Renal cortical epithelial cell (primary cell): ENCODE measurements at regions not wholly inside any gene's neighbourhood (a gene's known extent, or its start where the extent isn't known, plus 50 kb on each side); places are given as distances from the start of the nearest gene placed in this dataset.

Source experiments
- DNase-seq: peaks from one replicate; pipeline ENCODE4 v3.0.0-alpha.2; 2011; ENCODE audit warnings: low read depth

DNA sequence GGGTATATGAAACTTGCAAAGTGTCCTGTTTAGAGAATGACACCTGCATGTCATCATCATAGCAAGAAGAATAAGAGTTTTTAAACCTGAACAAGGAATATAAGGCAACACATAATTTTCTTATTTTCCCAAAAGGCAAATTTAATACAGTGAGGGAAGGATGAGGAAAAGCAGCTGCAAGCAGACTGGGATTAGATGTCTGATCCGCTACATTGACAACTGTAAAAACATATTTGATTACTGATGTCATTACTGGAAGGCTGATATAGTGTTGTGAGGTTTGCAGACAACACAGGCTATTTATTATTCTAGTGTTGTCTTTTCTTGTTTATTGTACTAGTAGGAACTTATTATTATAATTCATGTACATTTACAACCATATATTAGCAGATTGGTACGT lies 528.7 kb downstream of the ZIC1 start:
- DNase-seq = no peak

DNA sequence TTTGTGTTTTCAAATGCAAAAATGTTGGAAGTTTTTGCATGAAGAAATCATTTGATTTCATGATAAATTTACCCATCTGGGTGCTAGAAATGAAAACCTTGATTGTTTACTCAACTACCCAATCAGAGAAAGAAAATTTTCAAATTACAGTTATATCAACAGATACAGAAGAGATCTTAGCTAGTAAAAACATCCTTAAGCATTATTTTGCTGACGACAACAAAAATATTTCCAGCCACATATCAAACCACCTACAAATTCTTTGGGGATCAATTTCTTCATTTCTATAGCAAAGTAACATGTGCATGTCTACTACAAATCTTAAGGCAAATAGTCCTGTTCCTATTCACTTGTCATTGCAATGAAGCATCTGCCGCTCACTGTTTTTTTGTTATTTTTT lies 530.3 kb downstream of the ZIC1 start:
- DNase-seq = no peak

DNA sequence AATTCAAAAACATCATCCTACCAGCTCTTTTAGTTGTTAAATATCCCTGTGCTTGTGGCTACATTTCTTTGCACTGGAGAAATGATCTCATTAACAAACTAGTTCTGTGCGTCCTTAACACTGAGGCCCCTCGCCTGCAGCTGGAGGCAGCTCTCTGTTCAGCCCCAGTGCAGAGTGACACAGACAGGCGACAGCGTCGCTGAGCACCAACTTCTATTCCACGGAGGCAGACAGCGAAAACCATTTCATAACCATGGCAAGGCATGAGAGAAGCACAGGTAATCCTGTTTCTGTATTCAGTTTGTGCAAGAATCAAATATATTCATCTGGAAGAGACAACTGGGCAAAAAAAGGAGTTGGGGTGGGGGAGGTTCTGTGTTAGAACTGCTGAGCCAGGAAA lies 530.7 kb downstream of the ZIC1 start:
- no peak for DNase-seq

DNA sequence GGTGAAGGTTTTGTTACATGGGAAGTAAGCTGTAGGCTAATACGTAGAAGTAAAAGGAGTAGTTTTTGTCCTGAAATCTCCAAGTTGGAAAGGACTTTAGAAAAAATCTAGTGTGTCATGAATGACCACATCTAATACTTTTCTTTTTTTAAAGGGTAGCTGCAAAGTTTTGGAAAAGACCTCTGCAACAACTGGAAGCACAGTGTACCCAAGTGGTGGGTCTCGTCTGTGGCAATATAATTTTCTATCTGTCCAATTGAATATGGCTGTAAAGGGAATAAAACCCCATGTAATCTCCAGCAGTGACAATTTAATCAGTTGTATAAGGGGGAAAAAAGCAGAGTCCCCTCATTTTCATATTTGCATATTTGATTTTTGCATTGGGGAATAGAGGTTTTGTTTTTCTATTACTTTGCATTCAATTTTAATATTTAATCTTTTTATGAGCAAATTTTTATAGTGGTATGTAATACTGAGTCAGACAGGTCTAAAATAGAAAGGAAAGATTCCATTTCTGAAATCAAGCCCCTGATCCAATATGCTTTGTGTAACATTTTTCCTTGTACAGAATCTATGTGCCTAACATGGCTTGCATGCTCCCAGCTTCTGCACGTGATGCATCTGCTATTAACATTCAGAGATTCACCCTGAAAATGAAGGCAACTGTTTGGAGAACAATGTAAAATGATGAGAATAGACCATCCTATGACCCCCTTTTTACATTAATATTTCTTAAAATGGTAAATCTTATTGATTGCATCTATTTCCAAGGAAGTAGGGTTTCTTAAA lies 531.4 kb downstream of the ZIC1 start:
- DNase-seq = no peak

DNA sequence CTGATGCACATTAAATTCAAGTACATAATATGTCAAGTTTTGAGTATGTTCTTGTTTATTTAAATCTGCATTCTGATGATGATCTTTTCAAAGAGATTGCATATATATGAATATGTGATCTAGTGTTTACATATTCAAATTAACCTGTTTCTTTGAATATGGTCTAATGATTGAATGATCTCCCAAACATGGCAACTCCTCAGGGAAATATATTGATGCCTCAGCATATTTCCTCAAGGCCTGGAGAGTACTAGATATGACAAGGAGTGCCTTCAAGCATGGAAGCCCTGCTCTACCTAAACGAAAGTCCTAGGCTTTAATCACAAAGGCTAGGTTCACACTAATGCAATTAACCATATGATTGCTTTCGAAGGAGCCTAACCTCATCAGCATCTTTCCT lies 532.8 kb downstream of the ZIC1 start:
- no peak for DNase-seq

DNA sequence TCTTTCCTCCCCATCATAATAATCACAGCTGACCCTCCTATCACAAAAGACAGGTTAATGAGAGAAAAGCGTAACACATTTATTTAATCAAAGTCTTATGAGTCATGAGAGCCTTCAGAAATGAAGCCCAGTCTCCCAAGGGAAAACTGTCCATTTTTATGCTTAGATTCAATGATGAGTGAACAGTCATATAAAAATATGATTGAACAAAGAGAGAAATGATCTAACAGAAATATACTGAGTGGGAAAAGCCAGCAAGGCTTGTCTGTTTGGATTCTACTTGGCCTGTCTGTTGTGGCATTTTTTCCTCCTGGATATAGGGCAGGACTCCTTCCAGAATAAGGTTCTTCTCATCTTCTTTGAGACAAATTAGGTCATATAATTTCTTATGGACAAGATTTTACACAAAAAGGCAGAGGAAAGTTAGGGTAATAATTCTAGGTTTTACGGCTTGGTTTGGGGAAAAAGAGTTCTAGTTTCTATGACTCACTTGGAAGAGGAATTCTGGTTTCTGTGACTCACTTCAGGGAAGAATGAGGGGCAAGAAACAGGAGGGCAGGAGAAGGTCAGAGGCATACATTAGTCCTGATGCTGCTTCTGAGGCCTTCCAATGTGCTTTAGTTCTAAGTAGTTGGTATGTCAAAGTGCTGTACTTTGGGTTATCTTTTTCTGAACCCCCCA lies 534.2 kb downstream of the ZIC1 start:
- peak; percentile 94 for DNase-seq

DNA sequence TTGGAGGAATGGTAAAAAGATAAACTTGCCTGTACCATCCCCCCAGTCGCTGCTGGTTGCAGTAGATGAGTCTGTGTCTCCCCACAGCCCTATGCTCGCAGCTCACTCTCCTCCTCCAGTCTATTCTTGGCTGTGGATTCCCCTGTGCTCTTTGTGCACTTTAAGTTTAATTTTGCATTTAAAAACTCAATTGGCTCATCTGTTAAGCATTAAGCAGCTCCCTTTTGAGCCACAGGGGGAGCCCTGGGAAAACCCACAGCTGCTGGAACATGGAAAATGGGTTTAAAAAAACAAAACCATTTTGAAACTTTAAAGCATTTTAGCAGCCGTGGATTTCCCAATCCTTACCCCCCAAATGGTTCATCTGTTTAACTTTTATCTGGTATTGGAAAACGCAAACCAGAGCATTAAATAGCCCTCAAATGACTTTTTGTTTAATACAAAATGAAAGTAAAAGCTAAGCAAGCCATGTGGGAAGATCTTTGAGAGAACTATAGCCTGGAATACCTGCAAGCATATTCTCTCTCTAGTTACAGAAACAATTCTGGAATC lies 536.9 kb downstream of the ZIC1 start:
- peak; percentile 92 for DNase-seq

DNA sequence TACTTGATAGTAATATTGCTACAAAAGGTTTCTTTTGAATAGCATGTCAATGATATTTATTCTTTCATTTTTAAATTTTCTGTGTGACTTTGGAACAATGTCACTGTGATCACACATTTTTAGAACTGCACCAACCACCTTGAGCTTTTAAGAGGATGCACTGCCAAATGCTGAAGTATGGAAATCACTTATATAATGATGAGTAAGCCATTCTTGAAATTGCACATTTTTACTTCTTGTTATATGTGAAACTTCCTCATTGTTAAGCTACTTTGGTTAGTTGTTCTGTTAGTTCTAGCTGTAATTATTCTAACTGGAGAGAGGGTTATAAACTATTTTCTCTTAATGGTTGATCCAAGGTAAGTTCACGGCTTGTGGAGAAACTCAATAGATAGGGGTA lies 547.5 kb downstream of the ZIC1 start:
- DNase-seq = no peak

DNA sequence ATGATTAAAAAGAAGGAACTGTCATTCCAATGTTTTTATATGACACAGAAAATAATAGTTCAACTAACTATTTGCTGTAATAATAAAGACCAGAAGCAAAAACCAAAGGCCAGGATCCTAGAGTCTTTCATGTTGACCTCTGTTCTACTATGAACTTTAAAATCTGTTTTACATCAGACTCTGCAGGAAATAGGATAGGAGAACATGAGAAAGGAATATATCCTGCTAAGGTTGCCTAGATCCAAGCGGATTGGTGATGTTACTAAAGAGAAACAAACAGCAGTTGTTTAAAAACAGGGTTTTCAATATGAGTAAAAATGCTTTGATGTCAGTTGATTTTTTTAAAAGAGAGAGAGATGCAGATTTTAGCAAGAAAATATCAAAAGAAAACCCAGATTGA lies 549.6 kb downstream of the ZIC1 start:
- DNase-seq = no peak

DNA sequence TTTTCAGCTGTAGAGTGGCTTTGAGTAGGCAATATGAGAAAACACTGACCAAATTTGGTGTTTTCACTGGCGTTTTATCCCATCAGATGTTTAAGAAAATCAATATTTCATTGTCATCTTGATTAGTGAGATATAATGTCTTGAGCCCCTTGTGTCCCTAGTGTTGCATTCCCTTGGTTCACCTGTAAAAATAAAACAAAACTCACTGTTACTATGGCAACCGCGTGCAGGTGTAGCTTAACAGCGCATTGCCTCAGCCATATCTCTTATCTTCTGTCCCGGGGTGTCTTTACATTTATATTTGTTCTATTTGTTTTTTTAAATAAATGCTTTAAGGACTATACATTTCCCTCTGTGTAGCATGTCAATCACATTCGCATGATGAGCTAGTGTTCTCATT lies 551.6 kb downstream of the ZIC1 start:
- no peak for DNase-seq

DNA sequence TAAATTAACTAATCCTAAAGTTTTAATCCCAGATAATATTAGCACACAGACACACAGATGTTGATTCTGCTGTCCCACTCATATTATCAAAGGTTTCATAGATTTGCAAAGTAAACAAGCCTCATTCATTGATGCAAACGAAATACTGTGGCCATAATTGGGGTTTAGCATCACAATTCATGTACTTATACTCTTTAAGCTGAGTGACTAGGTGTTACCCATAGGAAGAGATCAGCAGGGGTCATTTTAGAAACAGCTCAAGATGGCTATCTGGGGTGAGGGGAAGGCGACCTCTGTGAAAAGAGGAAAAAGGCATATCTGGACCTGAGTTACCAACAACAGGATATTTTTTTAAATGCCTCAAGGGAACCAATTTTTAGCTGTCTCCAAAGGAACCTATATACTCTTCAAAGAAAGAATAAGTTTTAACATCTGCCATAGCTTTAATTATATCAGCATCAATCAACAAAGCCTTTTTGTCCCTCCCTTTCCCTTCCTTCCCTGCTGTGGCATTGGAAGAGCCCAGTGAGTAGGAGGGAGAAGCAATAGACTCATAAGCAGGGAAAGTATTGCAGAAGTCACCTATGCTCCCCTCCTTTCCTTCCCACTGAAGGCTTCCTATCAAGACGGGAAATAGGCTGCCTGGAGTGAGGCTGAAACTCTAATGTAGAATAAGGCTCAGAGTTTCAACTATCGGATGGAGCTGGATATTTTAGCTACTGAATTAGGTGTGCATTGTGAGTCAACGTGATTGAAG lies 553.4 kb downstream of the ZIC1 start:
- DNase-seq = no peak

DNA sequence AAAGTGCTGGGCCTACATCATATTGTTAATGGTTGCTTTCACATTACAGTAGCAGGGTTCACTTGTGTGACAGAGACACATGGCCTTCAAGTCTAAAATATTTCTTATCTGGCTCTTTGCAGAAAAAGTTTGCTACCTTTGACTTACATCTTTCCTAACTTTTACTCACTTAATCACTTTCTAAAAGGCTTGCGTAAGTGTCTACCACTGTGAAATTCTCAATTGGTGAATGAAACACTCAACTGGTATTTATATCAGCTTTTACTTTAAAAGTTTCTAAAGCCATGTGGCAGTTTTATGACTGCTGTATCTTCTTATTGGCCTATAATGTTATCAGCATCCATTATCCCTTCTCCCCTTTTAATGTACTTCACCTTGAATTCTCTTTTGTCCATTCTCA lies 554.5 kb downstream of the ZIC1 start:
- DNase-seq = peak; percentile 21

DNA sequence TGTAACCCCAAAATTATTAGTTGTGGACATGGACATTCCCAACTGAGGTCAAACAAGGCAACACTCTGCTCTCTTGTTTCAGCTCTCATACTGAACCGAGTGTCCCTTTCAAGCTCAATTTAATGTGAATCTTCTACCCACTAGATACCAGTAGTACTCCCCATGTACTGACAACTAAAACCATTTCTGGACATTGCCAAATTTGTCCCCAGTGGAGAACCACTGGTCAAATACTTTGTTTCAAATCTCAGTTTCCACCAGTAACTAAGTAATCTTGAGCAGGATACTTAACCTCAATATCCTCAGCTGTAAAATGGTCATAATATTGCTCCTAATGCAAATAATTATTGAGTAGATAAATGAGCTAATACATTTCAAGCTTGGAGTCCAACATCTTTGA lies 566.0 kb downstream of the ZIC1 start:
- DNase-seq = no peak

DNA sequence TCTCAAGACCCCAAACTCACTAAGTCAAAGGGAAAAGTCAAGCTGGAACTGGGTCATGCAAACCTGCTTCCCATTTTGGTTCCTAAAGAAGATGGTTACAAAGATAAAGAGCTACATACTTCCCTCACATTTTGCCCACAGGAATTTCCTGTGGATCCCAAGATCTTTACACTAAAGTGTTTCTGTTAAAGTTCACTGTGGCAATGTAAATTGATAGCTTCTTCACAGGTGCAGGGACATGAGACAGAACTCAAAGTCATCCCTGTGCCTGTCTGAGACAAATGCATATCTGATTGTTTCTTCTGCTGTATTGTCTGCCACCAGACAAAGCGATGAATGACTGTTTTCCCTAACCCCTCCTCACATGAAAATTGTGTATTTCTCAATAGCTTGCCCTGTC lies 567.8 kb downstream of the ZIC1 start:
- no peak for DNase-seq

DNA sequence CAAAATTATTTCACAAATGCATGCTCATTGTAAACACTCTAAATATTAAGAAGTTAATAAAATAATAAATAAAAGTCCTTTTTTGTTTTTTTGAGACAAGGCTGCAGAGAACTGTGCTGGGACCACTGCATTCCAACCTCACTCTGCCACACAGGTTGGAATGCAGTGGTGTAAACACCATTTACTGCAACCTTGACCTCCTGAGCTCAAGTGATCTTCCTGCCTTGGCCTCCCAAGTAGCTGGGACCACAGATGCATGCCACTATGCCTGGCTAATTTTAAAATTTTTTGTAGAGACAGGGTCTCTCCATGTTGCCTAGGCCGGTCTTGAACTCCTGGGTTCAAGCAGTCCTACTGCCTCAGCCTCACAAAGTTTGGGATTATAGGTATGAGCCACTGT lies 578.4 kb downstream of the ZIC1 start:
- no peak for DNase-seq

DNA sequence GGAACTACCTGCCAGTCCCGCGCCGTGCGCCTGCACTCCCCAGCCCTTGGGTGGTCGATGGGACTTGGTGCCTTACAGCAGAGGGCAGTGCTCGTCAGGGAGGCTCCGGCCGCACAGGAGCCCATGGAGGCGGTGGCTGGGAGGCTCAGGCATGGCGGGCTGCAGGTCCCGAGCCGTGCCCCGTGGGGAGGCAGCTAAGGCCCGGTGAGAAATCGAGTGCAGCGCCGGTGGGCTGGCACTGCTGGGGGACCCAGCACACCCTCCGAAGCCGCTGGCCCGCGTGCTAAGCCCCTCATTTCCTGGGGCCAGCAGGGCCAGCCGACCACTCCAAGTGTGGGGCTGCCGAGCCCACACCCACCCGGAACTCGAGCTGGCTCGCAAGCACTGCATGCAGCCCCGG lies 580.2 kb downstream of the ZIC1 start:
- no peak for DNase-seq

DNA sequence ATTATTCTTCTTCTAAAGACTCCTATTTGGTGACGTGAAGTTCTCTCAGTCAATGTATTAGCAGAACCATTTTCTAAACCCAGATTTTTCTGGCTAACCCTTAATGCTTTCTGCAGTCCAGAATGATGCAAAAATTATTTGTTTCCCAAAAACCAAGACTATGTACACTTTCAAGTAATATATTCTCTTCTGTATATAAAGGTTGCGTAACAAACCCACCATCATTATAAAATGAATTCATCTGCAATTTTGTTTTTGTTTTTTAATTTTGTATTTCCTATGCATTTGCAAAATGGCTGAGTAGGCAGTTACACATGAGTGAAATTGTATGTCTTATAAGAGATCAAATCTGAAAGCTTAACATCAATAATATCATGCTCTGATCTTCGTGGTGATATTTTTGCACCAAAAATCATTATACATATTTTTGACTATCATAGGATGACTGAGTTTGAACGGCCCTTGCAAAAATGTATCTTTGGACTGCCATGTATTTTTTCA lies 593.6 kb downstream of the ZIC1 start:
- DNase-seq = no peak

DNA sequence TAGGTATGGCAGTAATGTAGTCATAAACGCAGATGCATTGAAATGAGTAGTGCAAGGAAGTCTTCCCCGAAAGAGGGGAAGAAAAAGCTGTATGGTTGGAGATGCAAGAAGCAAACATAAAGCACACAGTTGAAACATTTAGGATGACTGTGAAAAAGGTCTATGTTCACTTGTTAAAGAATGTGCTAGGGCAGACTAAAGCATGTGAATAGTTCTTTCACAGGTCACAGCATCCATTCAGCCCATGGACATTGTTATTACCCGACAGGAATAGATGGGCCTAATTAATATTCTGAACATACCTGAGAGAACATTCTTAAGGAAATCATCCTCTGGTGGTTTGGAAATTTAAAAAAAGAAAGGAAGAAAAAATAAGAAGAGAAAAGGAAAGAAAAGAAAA lies 595.2 kb downstream of the ZIC1 start:
- DNase-seq = peak; percentile 4

DNA sequence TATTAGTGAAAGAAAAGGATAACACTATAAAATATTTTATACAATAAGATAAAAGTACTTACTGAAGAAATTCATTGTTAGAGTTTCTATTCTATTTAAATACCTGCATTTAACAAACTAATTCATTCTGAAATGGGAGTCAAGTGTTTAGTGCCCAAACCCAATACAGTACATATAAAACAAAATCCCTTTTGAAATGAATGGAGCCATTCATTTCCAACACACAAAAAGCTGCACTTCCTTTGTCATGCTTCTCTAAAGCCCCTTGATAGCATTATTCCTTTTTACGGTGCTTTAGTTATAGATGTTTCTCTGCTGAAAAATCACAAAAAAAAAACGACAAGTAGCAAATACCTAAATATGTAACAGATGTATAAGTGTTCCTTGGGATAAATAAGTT lies 596.3 kb downstream of the ZIC1 start:
- no peak for DNase-seq

DNA sequence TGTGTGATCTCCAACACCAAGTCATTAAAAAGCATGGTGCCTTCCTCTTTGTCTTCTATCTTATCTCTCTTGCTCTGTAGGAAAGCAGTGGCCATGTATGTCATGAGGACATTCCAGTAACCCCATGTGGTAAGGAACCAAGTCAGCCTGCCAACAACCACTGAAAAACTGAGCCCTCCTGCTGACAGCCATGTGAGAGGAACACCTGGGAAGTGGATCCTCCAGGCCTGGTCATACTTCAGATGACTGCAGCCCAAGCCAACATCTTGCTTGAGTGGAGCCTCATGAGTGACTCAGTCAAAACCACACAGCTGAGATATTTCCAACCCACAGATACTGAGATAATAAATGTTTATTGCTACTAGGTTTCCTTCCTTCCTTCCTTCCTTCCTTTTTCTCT lies 597.3 kb downstream of the ZIC1 start:
- peak; percentile 86 for DNase-seq

DNA sequence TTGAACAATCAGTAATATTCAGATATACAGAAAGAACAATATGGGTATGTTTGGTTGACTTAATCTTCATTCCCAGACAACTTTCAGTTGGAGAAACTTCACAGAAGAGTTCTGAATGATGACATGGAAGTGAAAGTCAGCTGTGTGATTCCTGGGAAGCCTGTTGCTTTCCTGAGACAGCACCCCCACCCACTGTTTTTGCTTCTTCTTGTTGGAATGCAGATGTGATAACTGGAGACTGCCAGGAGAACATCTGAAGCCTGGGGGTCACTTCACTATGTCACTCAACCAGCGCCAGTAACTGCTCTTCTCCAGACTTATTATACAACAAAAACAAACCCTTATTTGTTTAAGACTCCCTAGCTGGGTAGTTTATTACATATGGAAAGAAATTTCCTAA lies 599.4 kb downstream of the ZIC1 start:
- no peak for DNase-seq

DNA sequence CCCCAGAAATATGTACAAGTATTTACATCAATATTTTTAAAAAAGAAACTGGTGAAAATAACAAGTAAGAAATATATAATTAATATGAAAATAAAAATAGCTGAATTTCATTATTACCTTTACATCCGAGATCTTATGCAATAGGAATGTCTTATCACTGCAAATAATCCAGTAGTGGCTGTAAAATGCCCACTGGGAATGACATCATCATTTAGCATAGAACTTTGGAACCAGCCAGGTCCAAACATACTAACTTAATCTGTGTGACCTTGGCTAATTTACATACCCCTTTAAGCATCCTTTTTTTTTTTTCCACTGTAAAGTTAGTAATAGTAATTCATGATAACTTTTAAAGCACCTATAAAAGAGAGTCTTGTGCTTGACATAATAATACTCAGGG lies 611.7 kb downstream of the ZIC1 start:
- no peak for DNase-seq

DNA sequence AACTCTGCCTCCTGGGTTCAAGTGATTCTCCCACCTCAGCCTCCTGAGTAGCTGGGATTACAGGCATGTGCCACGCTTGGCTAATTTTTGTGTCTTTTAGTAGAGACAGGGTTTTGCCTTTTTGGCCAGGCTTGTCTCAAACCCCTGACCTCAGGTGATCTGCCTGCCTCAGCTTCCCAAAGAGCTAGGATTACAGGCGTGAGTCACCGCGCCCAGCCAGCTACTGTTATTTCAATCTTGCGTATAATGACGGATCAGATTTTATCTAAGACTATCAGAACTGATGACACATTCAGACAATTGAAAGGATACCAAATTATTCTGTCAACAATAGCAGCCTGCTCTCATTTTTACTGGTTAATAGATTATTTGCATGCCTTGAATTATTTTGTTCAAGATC lies 612.2 kb downstream of the ZIC1 start:
- no peak for DNase-seq
